Activated T-helper 1 cell treated with anti-CD3 and anti-CD28 coated beads, Interleukin-2, amount 50 U/mL, for 16 hours (primary cell): ENCODE measurements at regions not wholly inside any gene's neighbourhood (a gene's known extent, or its start where the extent isn't known, plus 50 kb on each side); places are given as distances from the start of the nearest gene placed in this dataset.
"Not testable (repeated sequence)": the region's sequence is repeated elsewhere in the genome, so short reads cannot be mapped to it uniquely, and the experiment has no call there.

Experiments
- DNase-seq, 2 donors: peaks; one replicate each; pipeline ENCODE4 v3.0.0-alpha.2; 2020; ENCODE audit warnings: low read depth in 1 of 2, low spot score in 1 of 2

- DNase-seq, result no peak
These were observed 273.3 kb downstream of the MSX2 start for GRCh38 chr5:174997688-174998087.

GRCh38 chr5:174996941-174997340 is 272.6 kb downstream of the MSX2 start:
- no peak for DNase-seq

- no peak for DNase-seq
These were observed 271.4 kb downstream of the MSX2 start for GRCh38 chr5:174995827-174996226.

GRCh38 chr5:174991847-174992246 is 267.5 kb downstream of the MSX2 start:
- DNase-seq, result no peak

- DNase-seq, result no peak
These were observed 266.5 kb downstream of the MSX2 start for GRCh38 chr5:174990909-174991308.

- DNase-seq, result no peak
These were observed 263.1 kb downstream of the MSX2 start for GRCh38 chr5:174987443-174988012.

GRCh38 chr5:174984863-174985262 is 260.5 kb downstream of the MSX2 start:
- no peak for DNase-seq

GRCh38 chr5:174982485-174982884 is 258.1 kb downstream of the MSX2 start:
- DNase-seq, result no peak

GRCh38 chr5:174981416-174981815 is 257.0 kb downstream of the MSX2 start:
- no peak for DNase-seq

- no peak for DNase-seq
These were observed 256.6 kb downstream of the MSX2 start for GRCh38 chr5:174980952-174981351.

- DNase-seq, result no peak
These were observed 247.9 kb downstream of the MSX2 start for GRCh38 chr5:174972291-174972690.

- no peak for DNase-seq
These were observed 246.8 kb downstream of the MSX2 start for GRCh38 chr5:174971210-174971609.

- no peak for DNase-seq
These were observed 246.1 kb downstream of the MSX2 start for GRCh38 chr5:174970502-174970901.

- no peak for DNase-seq
These were observed 229.5 kb downstream of the MSX2 start for GRCh38 chr5:174953871-174954270.

GRCh38 chr5:174951151-174951780 is 226.9 kb downstream of the MSX2 start:
- DNase-seq, result peak; percentile 5 to 19

- no peak for DNase-seq
These were observed 223.2 kb downstream of the MSX2 start for GRCh38 chr5:174947548-174947947.

- DNase-seq, result no peak
These were observed 221.5 kb downstream of the MSX2 start for GRCh38 chr5:174945853-174946252.

- DNase-seq, result no peak
These were observed 219.4 kb downstream of the MSX2 start for GRCh38 chr5:174943785-174944184.

GRCh38 chr5:174943002-174943401 is 218.6 kb downstream of the MSX2 start:
- DNase-seq, result not testable (repeated sequence)

GRCh38 chr5:174937201-174938123 is 213.1 kb downstream of the MSX2 start:
- DNase-seq, result no peak

- no peak for DNase-seq
These were observed 211.6 kb downstream of the MSX2 start for GRCh38 chr5:174935854-174936474.

GRCh38 chr5:174931033-174931432 is 206.7 kb downstream of the MSX2 start:
- not testable (repeated sequence) for DNase-seq
